H1 (cell line): ENCODE measurements at regions not wholly inside any gene's neighbourhood (a gene's known extent, or its start where the extent isn't known, plus 50 kb on each side); places are given as distances from the start of the nearest gene placed in this dataset.

Experiments used
- CTCF ChIA-PET: fragments of 300-600 bp; sonication (Branson Sonifier 250); formaldehyde crosslinking; loops from one replicate; lab custom pipeline; 2021; ENCODE audit not compliant: partially characterized antibody; lab: Charles Lee
- POLR2A ChIA-PET: fragments of 300-600 bp; sonication (Branson Sonifier 250); formaldehyde crosslinking; loops from one replicate; lab custom pipeline; 2021; ENCODE audit warnings: inconsistent platforms; ENCODE audit not compliant: partially characterized antibody; lab: Charles Lee
- DNase-seq, 2 experiments: peaks; one replicate each; pipeline versions ENCODE4 v3.0.0 to v3.0.0-alpha.2; 2010 to 2022; ENCODE audit warnings: low spot score in 2 of 2, low read depth in 1 of 2, mixed read lengths in 1 of 2
- FAIRE-seq: peaks from 2 replicates; lab custom pipeline; 2011; peaks lifted over from hg19 to GRCh38; lab: Jason Lieb, UNC
- H2AFZ ChIP-seq: 2 replicates; pipeline ENCODE4 v1.8.1; 2012; ENCODE audit warnings: low read length, inconsistent platforms
- H2AK5ac ChIP-seq: 2 replicates; pipeline ENCODE4 v1.6.1; 2013; ENCODE audit warnings: low read depth, low read length
- H2BK120ac ChIP-seq: replicated peaks from 2 replicates; pipeline ENCODE3; 2013; ENCODE audit warnings: low read depth, low read length, inconsistent platforms
- H2BK12ac ChIP-seq: 2 replicates; pipeline ENCODE4 v1.6.1; 2013; ENCODE audit warnings: low read depth, low read length
- H2BK15ac ChIP-seq: 2 replicates; pipeline ENCODE4 v1.6.1; 2013; ENCODE audit warnings: low read length
- H2BK20ac ChIP-seq: 2 replicates; pipeline ENCODE4 v1.6.1; 2013; ENCODE audit warnings: low read length
- H2BK5ac ChIP-seq: 2 replicates; pipeline ENCODE4 v1.6.1; 2013; ENCODE audit warnings: low read depth, low read length
- H3K14ac ChIP-seq: 2 replicates; pipeline ENCODE4 v1.6.1; 2013; ENCODE audit warnings: inconsistent platforms; ENCODE audit not compliant: insufficient read length
- H3K18ac ChIP-seq: 2 replicates; pipeline ENCODE4 v1.6.1; 2013; ENCODE audit warnings: low read length; ENCODE audit errors: extremely low read depth
- H3K23ac ChIP-seq: 2 replicates; pipeline ENCODE4 v1.6.1; 2013; ENCODE audit warnings: inconsistent platforms; ENCODE audit not compliant: insufficient read length
- H3K23me2 ChIP-seq: 2 replicates; pipeline ENCODE4 v1.6.1; 2013; ENCODE audit warnings: low read depth, low read length
- H3K27ac ChIP-seq: 2 replicates; pipeline ENCODE4 v1.6.1; 2011; ENCODE audit warnings: low read depth, low read length, inconsistent platforms
- H3K27me3 ChIP-seq, 4 experiments: replicated peaks in 1 of 4; 1 replicate in 1 of 4; 2 replicates in 3 of 4; pipeline versions ENCODE4 v1.6.1 to v1.8.1; 2011 to 2013; ENCODE audit warnings: low read length in 3 of 4, mild to moderate bottlenecking in 3 of 4, inconsistent platforms in 2 of 4, mixed read lengths in 2 of 4, moderate library complexity in 1 of 4; ENCODE audit not compliant: control insufficient read depth in 3 of 4, insufficient read depth in 3 of 4; ENCODE audit errors: extremely low read depth in 1 of 4
- H3K36me3 ChIP-seq, 4 experiments: 2 replicates each; pipeline versions ENCODE4 v1.6.1 to v1.8.1; 2011 to 2013; ENCODE audit warnings: mild to moderate bottlenecking in 4 of 4, low read length in 3 of 4, moderate library complexity in 2 of 4, control low read depth in 1 of 4, inconsistent platforms in 1 of 4; ENCODE audit not compliant: insufficient read depth in 4 of 4, control insufficient read depth in 2 of 4
- H3K4ac ChIP-seq: replicated peaks from 2 replicates; pipeline ENCODE3; 2013; ENCODE audit warnings: low read length, low read depth, mixed read lengths, inconsistent platforms; ENCODE audit not compliant: insufficient read length
- H3K4me1 ChIP-seq, 4 experiments: replicated peaks in 1 of 4; 1 replicate in 1 of 4; 2 replicates in 3 of 4; pipeline versions ENCODE4 v1.6.1 to v1.8.1; 2011 to 2013; ENCODE audit warnings: low read length in 3 of 4, inconsistent platforms in 2 of 4, mixed read lengths in 1 of 4; ENCODE audit not compliant: insufficient read depth in 4 of 4, control insufficient read depth in 3 of 4
- H3K4me2 ChIP-seq, 2 experiments: 2 replicates each; pipeline versions ENCODE4 v1.6.1 to v1.8.1; 2011 to 2013; ENCODE audit warnings: low read depth in 2 of 2, low read length in 2 of 2, control low read depth in 1 of 2, inconsistent platforms in 1 of 2, mild to moderate bottlenecking in 1 of 2; ENCODE audit not compliant: insufficient read depth in 1 of 2
- H3K4me3 ChIP-seq, 4 experiments: fragments of 200-600, 300-600 bp in 1 of 4; sonication (generic), shearing (Covaris generic), sonication (Bioruptor Twin) in 1 of 4; 2 replicates each; pipeline versions ENCODE4 v1.5.1 to v1.8.1; 2011 to 2016; ENCODE audit warnings: low read length in 4 of 4, low read depth in 3 of 4, control low read depth in 2 of 4, inconsistent platforms in 2 of 4, mild to moderate bottlenecking in 2 of 4, mixed read lengths in 1 of 4, moderate library complexity in 1 of 4; ENCODE audit not compliant: insufficient read depth in 2 of 4; ENCODE audit errors: extremely low read depth in 1 of 4
- H3K56ac ChIP-seq: replicated peaks from 2 replicates; pipeline ENCODE3; 2013; ENCODE audit warnings: low read depth, mild to moderate bottlenecking, mixed read lengths, low read length, inconsistent platforms; ENCODE audit not compliant: insufficient read length
- H3K79me1 ChIP-seq: 2 replicates; pipeline ENCODE4 v1.6.1; 2013; ENCODE audit warnings: low read depth, low read length, control low read depth
- H3K79me2 ChIP-seq, 2 experiments: 2 replicates each; pipeline versions ENCODE4 v1.6.1 to v1.8.1; 2012 to 2013; ENCODE audit warnings: low read length in 2 of 2, mild to moderate bottlenecking in 2 of 2, inconsistent platforms in 1 of 2; ENCODE audit not compliant: insufficient read depth in 2 of 2, control insufficient read depth in 1 of 2
- H3K9ac ChIP-seq, 4 experiments: replicated peaks in 1 of 4; 1 replicate in 1 of 4; 2 replicates in 3 of 4; pipeline versions ENCODE4 v1.6.1 to v1.8.1; 2011 to 2013; ENCODE audit warnings: low read depth in 3 of 4, low read length in 3 of 4, control low read depth in 2 of 4, mild to moderate bottlenecking in 2 of 4, moderate library complexity in 2 of 4, inconsistent platforms in 1 of 4; ENCODE audit errors: extremely low read depth in 1 of 4
- H3K9me3 ChIP-seq, 2 experiments: 2 replicates each; pipeline versions ENCODE4 v1.6.1 to v1.8.1; 2012 to 2013; ENCODE audit warnings: mild to moderate bottlenecking in 2 of 2, moderate library complexity in 2 of 2, control low read depth in 1 of 2, inconsistent platforms in 1 of 2, low read depth in 1 of 2, low read length in 1 of 2, mixed read lengths in 1 of 2; ENCODE audit not compliant: insufficient read depth in 2 of 2
- H4K20me1 ChIP-seq, 2 experiments: replicated peaks in 1 of 2; 2 replicates each; pipeline versions ENCODE3 to v1.8.1; 2011 to 2013; ENCODE audit warnings: inconsistent platforms in 2 of 2, low read length in 2 of 2, mild to moderate bottlenecking in 1 of 2; ENCODE audit not compliant: insufficient read depth in 2 of 2, control insufficient read depth in 1 of 2
- H4K5ac ChIP-seq: 2 replicates; pipeline ENCODE4 v1.6.1; 2013; ENCODE audit warnings: low read length, low read depth, mixed read lengths, inconsistent platforms; ENCODE audit not compliant: insufficient read length
- H4K8ac ChIP-seq: 2 replicates; pipeline ENCODE4 v1.8.0; 2013; ENCODE audit warnings: mild to moderate bottlenecking, moderate library complexity, low read length, inconsistent platforms; ENCODE audit not compliant: insufficient read depth; ENCODE audit errors: extremely low read depth
- H4K91ac ChIP-seq: replicated peaks from 2 replicates; pipeline ENCODE3; 2013; ENCODE audit warnings: low read length, mixed read lengths, inconsistent platforms; ENCODE audit not compliant: insufficient read length
- FOSL1 ChIP-seq: IDR thresholded peaks from 2 replicates; pipeline ENCODE4 v1.6.1; 2011; ENCODE audit warnings: mild to moderate bottlenecking, low read depth, low read length, moderate library complexity; ENCODE audit not compliant: insufficient read depth
- KDM5A ChIP-seq: fragments of 200-600 bp; IDR thresholded peaks from 2 replicates; pipeline ENCODE4 v1.7.1; 2012; ENCODE audit warnings: mild to moderate bottlenecking, low read length, inconsistent platforms, mixed read lengths
- RBBP5 ChIP-seq: IDR thresholded peaks from 2 replicates; pipeline ENCODE4 v1.7.1; 2012; ENCODE audit warnings: low read depth, mild to moderate bottlenecking, inconsistent platforms, low read length, moderate library complexity, borderline replicate concordance
- SIN3A ChIP-seq, 2 experiments: IDR thresholded peaks in 1 of 2; conservative IDR thresholded peaks in 1 of 2; 2 replicates each; pipeline ENCODE4 v1.6.1; 2011 to 2012; ENCODE audit warnings: low read length in 2 of 2, improper control_type of control experiment in 1 of 2, low read depth in 1 of 2, mild to moderate bottlenecking in 1 of 2
- WGBS, 2 experiments: shearing (Covaris generic) in 1 of 2; methylation state at CpG; one replicate each; pipeline versions ENCODE4 v1.1.6 to v1.1.7; 2013 to 2015; ENCODE audit warnings: low lambda C conversion rate in 2 of 2, mixed read lengths in 2 of 2, inconsistent platforms in 1 of 2, low coverage in 1 of 2, missing lambda C conversion rate in 1 of 2; ENCODE audit not compliant: insufficient replicate concordance in 2 of 2, insufficient coverage in 1 of 2, insufficient read length in 1 of 2; ENCODE audit errors: extremely low coverage in 1 of 2, missing lambda C conversion rate in 1 of 2; 5-methylcytosine and 5-hydroxymethylcytosine counted together

DNA sequence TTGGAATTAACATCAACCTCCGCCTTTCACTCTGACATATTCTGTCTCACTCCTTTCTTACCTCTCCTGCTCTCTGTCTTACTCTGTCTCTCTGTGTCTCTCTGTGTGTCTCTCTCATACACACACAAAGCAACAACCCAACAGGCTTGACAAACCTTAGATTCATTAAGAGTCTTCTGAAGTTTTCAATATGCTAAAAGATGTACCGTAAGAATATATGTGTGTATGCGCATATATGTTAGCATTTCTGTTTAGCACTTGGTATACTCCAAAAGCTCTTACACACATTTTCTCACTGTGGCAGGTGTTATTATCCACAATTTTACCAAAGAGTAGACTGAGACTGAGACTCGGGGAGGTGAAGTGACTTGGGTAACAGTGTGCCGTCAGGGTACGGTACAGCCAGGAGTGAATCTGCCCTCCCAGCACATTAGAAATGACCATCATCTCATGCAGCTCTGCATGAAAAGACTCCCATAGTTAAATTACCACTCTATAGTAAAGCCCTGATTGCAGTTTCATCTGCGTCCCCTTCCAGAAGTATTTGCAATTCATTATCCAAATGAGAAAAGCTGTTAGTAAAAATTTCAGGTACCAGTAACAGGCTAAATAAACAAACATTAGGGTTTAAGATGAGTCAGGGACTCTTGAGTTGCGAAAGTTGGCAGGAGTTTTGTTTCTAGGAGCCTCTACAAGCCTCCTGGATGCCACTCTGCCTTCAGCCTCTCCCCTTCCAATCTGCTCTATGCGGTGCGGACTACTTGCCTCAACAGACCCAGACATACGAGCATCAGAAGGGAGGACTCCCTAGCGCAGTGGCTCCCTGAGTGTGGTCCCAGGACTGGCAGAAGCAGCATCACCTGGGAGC, 195.2 kb upstream of the TMEM45B start:
- no peak overlapping the region for H2BK15ac ChIP-seq
- TF ChIP-seq SIN3A (conservative IDR thresholded peaks at IDR 0.05 in 1 of 2, IDR thresholded peaks at IDR 0.05 in 1 of 2; ENCODE audit: low read depth in 1 of 2, low read length in 2 of 2) (no peak), RBBP5 (no peak), KDM5A (no peak), FOSL1 (no peak)

More for the DNA sequence above, 195.2 kb upstream of the TMEM45B start:
- no peak overlapping the region for H3K9ac ChIP-seq
- no peaks in the 10 kb centered on the region for H3K36me3 ChIP-seq
- H2BK20ac ChIP-seq, result no peak overlapping the region
- no peaks in the 10 kb centered on the region for H4K20me1 ChIP-seq
- H3K27ac ChIP-seq, result no peak overlapping the region
- H3K56ac ChIP-seq, result no peak overlapping the region
- H3K4ac ChIP-seq, result no peak overlapping the region
- DNase-seq (no peak), FAIRE-seq (no peak)
- no peaks in the 10 kb centered on the region for H3K27me3 ChIP-seq
- no peaks in the 10 kb centered on the region for H3K79me1 ChIP-seq
- no peak overlapping the region for H3K23ac ChIP-seq
- no peak overlapping the region for H4K8ac ChIP-seq
- 91% methylated on average over 12 of the region's 12 CpGs; no CpG with 5 or more reads in 1 of the 2 experiments for WGBS, 2 experiments
- no peak overlapping the region for H2AFZ ChIP-seq
- no peak overlapping the region for H3K18ac ChIP-seq
- POLR2A ChIA-PET, result no interaction called here
- H3K23me2 ChIP-seq, result no peaks in the 10 kb centered on the region
- H2BK12ac ChIP-seq, result no peak overlapping the region
- no peak overlapping the region for H3K4me3 ChIP-seq
- no peaks in the 10 kb centered on the region for H3K9me3 ChIP-seq
- H3K14ac ChIP-seq, result no peak overlapping the region
- no peaks in the 10 kb centered on the region; a peak in 1 of 7 replicates for H3K4me1 ChIP-seq
- H3K79me2 ChIP-seq, result no peaks in the 10 kb centered on the region
- H4K5ac ChIP-seq, result no peak overlapping the region
- H4K91ac ChIP-seq, result no peak overlapping the region
- no peak overlapping the region for H2AK5ac ChIP-seq
- no peak overlapping the region for H2BK120ac ChIP-seq
- H3K4me2 ChIP-seq, result no peak overlapping the region
- no peak overlapping the region for H2BK5ac ChIP-seq
- CTCF ChIA-PET, result interaction anchor here (0.6 to 1.6 kb wide), 2 partner anchors 75 to 223 kb away, joined by 5 to 7 read pairs; no protein-coding TSS in a partner anchor
